IMR-90 (cell line): ENCODE measurements at regions not wholly inside any gene's neighbourhood (a gene's known extent, or its start where the extent isn't known, plus 50 kb on each side); places are given as distances from the start of the nearest gene placed in this dataset.

Experiments
- ATAC-seq: fragments of 200-7000 bp; cut with Tn5 transposase; 2 replicates; pipeline ENCODE4 v1.9.1; 2020; ENCODE audit warnings: low read depth, mild to moderate bottlenecking, moderate library complexity
- BruUV-seq: library from RNA; stranded (reverse); fragments of 400-500 nt; replicated peaks from 2 replicates; lab custom pipeline; 2021; lab: Mats Ljungman, UMichigan
- CTCF ChIA-PET: fragments of 300-600 bp; formaldehyde crosslinking; extraction: SDS; loops from one replicate; lab custom pipeline; 2021; ENCODE audit warnings: antibody characterized with exemption; lab: Yijun Ruan, JAX
- POLR2A ChIA-PET: fragments of 300-600 bp; sonication (Branson Sonifier 250); formaldehyde crosslinking; loops from one replicate; lab custom pipeline; 2022; ENCODE audit warnings: antibody characterized with exemption; ENCODE audit not compliant: unreplicated experiment; lab: Charles Lee
- DNase-seq: peaks from one replicate; pipeline ENCODE4 v3.0.0; 2013
- H2AFZ ChIP-seq: replicated peaks from 2 replicates; pipeline ENCODE3; 2013; ENCODE audit warnings: low read length, mild to moderate bottlenecking; ENCODE audit not compliant: poor library complexity
- H2AK5ac ChIP-seq: 2 replicates; pipeline ENCODE4 v1.6.1; 2013; ENCODE audit warnings: low read depth, low read length, inconsistent platforms
- H2AK9ac ChIP-seq: replicated peaks from 2 replicates; pipeline ENCODE3; 2013; ENCODE audit warnings: mild to moderate bottlenecking, low read depth, low read length, moderate library complexity; ENCODE audit not compliant: poor library complexity
- H2BK120ac ChIP-seq: 2 replicates; pipeline ENCODE4 v1.6.1; 2013; ENCODE audit warnings: low read depth, low read length, inconsistent platforms
- H2BK15ac ChIP-seq: 3 replicates; pipeline ENCODE4 v1.6.1; 2013; ENCODE audit warnings: low read depth, low read length, inconsistent platforms
- H2BK20ac ChIP-seq: 2 replicates; pipeline ENCODE4 v1.6.1; 2013; ENCODE audit warnings: low read depth, mild to moderate bottlenecking, inconsistent platforms, low read length, moderate library complexity
- H2BK5ac ChIP-seq: 2 replicates; pipeline ENCODE4 v1.6.1; 2013; ENCODE audit warnings: mild to moderate bottlenecking, low read depth, low read length, inconsistent platforms; ENCODE audit not compliant: poor library complexity, severe bottlenecking
- H3K14ac ChIP-seq: replicated peaks from 2 replicates; pipeline ENCODE4 v1.6.1; 2013; ENCODE audit warnings: low read depth, low read length, inconsistent platforms
- H3K18ac ChIP-seq: 2 replicates; pipeline ENCODE4 v1.6.1; 2013; ENCODE audit warnings: low read depth, low read length, control low read depth
- H3K23ac ChIP-seq: 2 replicates; pipeline ENCODE4 v1.6.1; 2013; ENCODE audit warnings: low read depth, low read length, inconsistent platforms
- H3K27ac ChIP-seq: 2 replicates; pipeline ENCODE4 v1.5.1; 2013; ENCODE audit warnings: mild to moderate bottlenecking, control low read depth, low read length; ENCODE audit not compliant: insufficient read depth
- H3K27me3 ChIP-seq: 2 replicates; pipeline ENCODE4 v1.6.1; 2013; ENCODE audit warnings: low read length; ENCODE audit not compliant: control insufficient read depth, insufficient read depth
- H3K36me3 ChIP-seq: 2 replicates; pipeline ENCODE4 v1.6.1; 2013; ENCODE audit warnings: low read length, mixed read lengths; ENCODE audit not compliant: control insufficient read depth, insufficient read depth
- H3K4ac ChIP-seq: 2 replicates; pipeline ENCODE4 v1.6.1; 2013; ENCODE audit warnings: low read depth, low read length, inconsistent platforms
- H3K4me1 ChIP-seq: 2 replicates; pipeline ENCODE4 v1.6.1; 2013; ENCODE audit warnings: low read length, mixed read lengths; ENCODE audit not compliant: control insufficient read depth, insufficient read depth
- H3K4me2 ChIP-seq: 2 replicates; pipeline ENCODE4 v1.6.1; 2013; ENCODE audit warnings: low read depth, mild to moderate bottlenecking, control low read depth, low read length, moderate library complexity
- H3K4me3 ChIP-seq: 2 replicates; pipeline ENCODE4 v1.5.1; 2013; ENCODE audit warnings: low read depth, mild to moderate bottlenecking, control low read depth, low read length, moderate library complexity; ENCODE audit not compliant: insufficient read depth
- H3K56ac ChIP-seq: 2 replicates; pipeline ENCODE4 v1.6.1; 2013; ENCODE audit warnings: low read length, inconsistent platforms; ENCODE audit not compliant: insufficient read depth; ENCODE audit errors: extremely low read depth
- H3K79me1 ChIP-seq, 2 experiments: 2 replicates each; pipeline ENCODE4 v1.6.1; 2013; ENCODE audit warnings: low read length in 2 of 2, inconsistent platforms in 1 of 2, low read depth in 1 of 2
- H3K9ac ChIP-seq: 2 replicates; pipeline ENCODE4 v1.6.1; 2013; ENCODE audit warnings: low read depth, low read length, control low read depth
- H3K9me1 ChIP-seq: 2 replicates; pipeline ENCODE4 v1.6.1; 2013; ENCODE audit warnings: low read length, inconsistent platforms; ENCODE audit not compliant: insufficient read depth
- H3K9me3 ChIP-seq: 2 replicates; pipeline ENCODE4 v1.6.1; 2013; ENCODE audit warnings: low read length; ENCODE audit not compliant: control insufficient read depth, insufficient read depth
- H4K20me1 ChIP-seq: 2 replicates; pipeline ENCODE4 v1.6.1; 2013; ENCODE audit warnings: low read length, inconsistent platforms; ENCODE audit not compliant: insufficient read depth
- H4K5ac ChIP-seq: 2 replicates; pipeline ENCODE4 v1.6.1; 2013; ENCODE audit warnings: mild to moderate bottlenecking, low read depth, low read length, control low read depth
- H4K8ac ChIP-seq, 2 experiments: 2 replicates each; pipeline ENCODE4 v1.6.1; 2013; ENCODE audit warnings: low read depth in 2 of 2, low read length in 2 of 2, control low read depth in 1 of 2, inconsistent platforms in 1 of 2
- H4K91ac ChIP-seq: 2 replicates; pipeline ENCODE4 v1.6.1; 2013; ENCODE audit warnings: low read depth, low read length, inconsistent platforms; ENCODE audit not compliant: insufficient read depth
- BHLHE40 ChIP-seq: fragments of 150-350 bp; IDR thresholded peaks from 2 replicates; pipeline ENCODE4 v1.6.1; 2016; ENCODE audit warnings: mild to moderate bottlenecking, low read depth, low read length
- CEBPB ChIP-seq: IDR thresholded peaks from 2 replicates; pipeline ENCODE4 v1.6.1; 2012; ENCODE audit warnings: low read depth, low read length, improper control_type of control experiment
- CHD1 ChIP-seq: IDR thresholded peaks from 2 replicates; pipeline ENCODE4 v1.6.1; 2012; ENCODE audit warnings: low read depth, low read length, improper control_type of control experiment
- CTCF ChIP-seq: conservative IDR thresholded peaks from 2 replicates; pipeline ENCODE4 v1.5.1; 2012; ENCODE audit warnings: mild to moderate bottlenecking, low read depth, low read length, improper control_type of control experiment
- ELK1 ChIP-seq: fragments of 150-350 bp; IDR thresholded peaks from 2 replicates; pipeline ENCODE4 v1.6.1; 2016; ENCODE audit warnings: low read depth, mild to moderate bottlenecking, low read length, moderate library complexity, borderline replicate concordance
- FOS ChIP-seq: fragments of 150-350 bp; IDR thresholded peaks from 2 replicates; pipeline ENCODE4 v1.6.1; 2016; ENCODE audit warnings: low read depth, low read length
- MAFK ChIP-seq: IDR thresholded peaks from 2 replicates; pipeline ENCODE4 v1.6.1; 2012; ENCODE audit warnings: low read depth, low read length, improper control_type of control experiment
- MAZ ChIP-seq: IDR thresholded peaks from 2 replicates; pipeline ENCODE4 v1.6.1; 2012; ENCODE audit warnings: low read depth, mild to moderate bottlenecking, low read length, improper control_type of control experiment, moderate library complexity, borderline replicate concordance
- MXI1 ChIP-seq: IDR thresholded peaks from 2 replicates; pipeline ENCODE4 v1.6.1; 2012; ENCODE audit warnings: low read depth, mild to moderate bottlenecking, low read length, moderate library complexity, borderline replicate concordance
- NFE2L2 ChIP-seq: fragments of 150-350 bp; IDR thresholded peaks from 2 replicates; pipeline ENCODE4 v1.6.1; 2016; ENCODE audit warnings: low read depth, mild to moderate bottlenecking, low read length
- POLR2A ChIP-seq: IDR thresholded peaks from 2 replicates; pipeline ENCODE4 v1.6.1; 2012; ENCODE audit warnings: mild to moderate bottlenecking, low read depth, low read length
- RAD21 ChIP-seq: IDR thresholded peaks from 2 replicates; pipeline ENCODE4 v1.6.1; 2012; ENCODE audit warnings: low read length, improper control_type of control experiment
- RCOR1 ChIP-seq: IDR thresholded peaks from 2 replicates; pipeline ENCODE4 v1.6.1; 2012; ENCODE audit warnings: mild to moderate bottlenecking, low read length, improper control_type of control experiment; ENCODE audit not compliant: insufficient replicate concordance
- RFX5 ChIP-seq: IDR thresholded peaks from 2 replicates; pipeline ENCODE4 v1.8.0; 2012; ENCODE audit warnings: low read depth, mild to moderate bottlenecking, low read length, moderate library complexity
- SMC3 ChIP-seq: fragments of 150-350 bp; IDR thresholded peaks from 2 replicates; pipeline ENCODE4 v1.6.1; 2016; ENCODE audit warnings: low read depth, mild to moderate bottlenecking, antibody characterized with exemption, low read length, moderate library complexity
- USF2 ChIP-seq: fragments of 150-350 bp; IDR thresholded peaks from 2 replicates; pipeline ENCODE4 v1.6.1; 2017; ENCODE audit warnings: mild to moderate bottlenecking, antibody characterized with exemption, low read length, low read depth
- WGBS, 2 experiments: methylation state at CpG; one replicate each; pipeline versions ENCODE4 v1.1.5 to v1.1.7; 2013; ENCODE audit warnings: missing lambda C conversion rate in 2 of 2; ENCODE audit not compliant: insufficient read length in 1 of 2; ENCODE audit errors: extremely low coverage in 2 of 2; 5-methylcytosine and 5-hydroxymethylcytosine counted together
- dilution Hi-C: fragments of 300-500 bp; cut with HindIII; formaldehyde crosslinking; loops from one replicate; pipeline ENCODE4 v1.14.3; 2018; ENCODE audit warnings: low sequenced_read_pairs; ENCODE audit not compliant: unreplicated experiment
- in situ Hi-C: fragments of 300-500 bp; cut with MboI; formaldehyde crosslinking; loops from 3 replicates; pipeline ENCODE4 v1.14.3; 2019; ENCODE audit warnings: low sequenced_read_pairs, inconsistent platforms, mixed read lengths
- intact Hi-C: fragments of 100-400 bp; cut with micrococcal nuclease; formaldehyde crosslinking; loops from 2 replicates; pipeline ENCODE4 v1.10.0; 2022

GRCh38 chr3:74167926-74168325 is 446.5 kb downstream of the CNTN3 start:
- H3K9ac ChIP-seq = no peak overlapping the region
- no peak overlapping the region for H3K23ac ChIP-seq
- no peak overlapping the region for H2AK5ac ChIP-seq
- no peak overlapping the region for H2AFZ ChIP-seq
- no peak overlapping the region for H2AK9ac ChIP-seq
- no peak overlapping the region for H3K4me3 ChIP-seq
- ATAC-seq (no peak), DNase-seq (no peak)
- H4K8ac ChIP-seq = no peak overlapping the region
- no TSS peak for BruUV-seq
- H3K14ac ChIP-seq = no peak overlapping the region
- H2BK20ac ChIP-seq = no peak overlapping the region
- no peak overlapping the region for H4K5ac ChIP-seq
- in situ Hi-C loops (no loop called here), intact Hi-C loops (no loop called here), dilution Hi-C loops (no loop called here)
- no peak overlapping the region for H3K4ac ChIP-seq
- no peaks in the 10 kb centered on the region for H4K20me1 ChIP-seq
- no peaks in the 10 kb centered on the region for H3K4me1 ChIP-seq
- H3K9me1 ChIP-seq = no peaks in the 10 kb centered on the region
- no peak overlapping the region for H3K18ac ChIP-seq
- CTCF ChIA-PET = no interaction called here
- H3K4me2 ChIP-seq = no peak overlapping the region
- H4K91ac ChIP-seq = no peak overlapping the region
- H3K56ac ChIP-seq = no peak overlapping the region
- no peaks in the 10 kb centered on the region for H3K9me3 ChIP-seq
- no peak overlapping the region for H2BK15ac ChIP-seq
- no peak overlapping the region for H2BK5ac ChIP-seq
- no peak overlapping the region for H3K27ac ChIP-seq
- no peaks in the 10 kb centered on the region for H3K27me3 ChIP-seq
- H3K36me3 ChIP-seq = no peaks in the 10 kb centered on the region
- H2BK120ac ChIP-seq = no peak overlapping the region
- TF ChIP-seq CEBPB = no peak
- TF ChIP-seq RCOR1 = no peak
- no peak for TF ChIP-seq MAFK
- no peak for TF ChIP-seq MAZ
- TF ChIP-seq CTCF = no peak
- no peak for TF ChIP-seq FOS
- TF ChIP-seq POLR2A = no peak
- TF ChIP-seq RFX5 = no peak
- no peak for TF ChIP-seq MXI1
- no peak for TF ChIP-seq SMC3
- TF ChIP-seq ELK1 = no peak
- TF ChIP-seq NFE2L2 = no peak
- no peak for TF ChIP-seq RAD21
- TF ChIP-seq BHLHE40 = no peak
- TF ChIP-seq USF2 = no peak
- no peak for TF ChIP-seq CHD1
- H3K79me1 ChIP-seq = no peaks in the 10 kb centered on the region
- POLR2A ChIA-PET = no interaction called here
- no CpG with 5 or more reads among the region's 1 CpG for WGBS, 2 experiments
